CMK (cell line): ENCODE measurements at regions not wholly inside any gene's neighbourhood (a gene's known extent, or its start where the extent isn't known, plus 50 kb on each side); places are given as distances from the start of the nearest gene placed in this dataset.
"Not testable (repeated sequence)": the region's sequence is repeated elsewhere in the genome, so short reads cannot be mapped to it uniquely, and the experiment has no call there.

ENCODE experiments used
- DNase-seq: peaks from one replicate; pipeline ENCODE4 v3.0.0-alpha.2; 2010; ENCODE audit warnings: low read depth

GRCh38 chr13:105847527-105848291 is 687.8 kb downstream of the EFNB2 start:
- DNase-seq: no peak

GRCh38 chr13:105846923-105847322 is 688.5 kb downstream of the EFNB2 start:
- DNase-seq: no peak

GRCh38 chr13:105841286-105841685 is 694.2 kb downstream of the EFNB2 start:
- DNase-seq: no peak

GRCh38 chr13:105838231-105838630 is 697.2 kb downstream of the EFNB2 start:
- no peak for DNase-seq

GRCh38 chr13:105837295-105837694 is 698.2 kb downstream of the EFNB2 start:
- not testable (repeated sequence) for DNase-seq

- no peak for DNase-seq
Measured at GRCh38 chr13:105830821-105831220, 704.6 kb downstream of the EFNB2 start.

- no peak for DNase-seq
Measured at GRCh38 chr13:105827111-105827809, 708.2 kb downstream of the EFNB2 start.

GRCh38 chr13:105825071-105825470 is 710.4 kb downstream of the EFNB2 start:
- no peak for DNase-seq

GRCh38 chr13:105821337-105821736 is 714.1 kb downstream of the EFNB2 start:
- DNase-seq: no peak

- no peak for DNase-seq
Measured at GRCh38 chr13:105820415-105820814, 715.0 kb downstream of the EFNB2 start.

- DNase-seq: no peak
Measured at GRCh38 chr13:105817498-105817897, 718.0 kb downstream of the EFNB2 start.

GRCh38 chr13:105816994-105817393 is 718.5 kb downstream of the EFNB2 start:
- DNase-seq: no peak

GRCh38 chr13:105814902-105815250 is 720.6 kb downstream of the EFNB2 start:
- DNase-seq: no peak

- DNase-seq: no peak
Measured at GRCh38 chr13:105814219-105814901, 721.1 kb downstream of the EFNB2 start.

GRCh38 chr13:105806628-105806920 is 728.9 kb downstream of the EFNB2 start:
- DNase-seq: no peak

GRCh38 chr13:105805892-105806627 is 729.4 kb downstream of the EFNB2 start:
- no peak for DNase-seq

- DNase-seq: no peak
Measured at GRCh38 chr13:105804561-105805190, 730.8 kb downstream of the EFNB2 start.

GRCh38 chr13:105799155-105799554 is 736.3 kb downstream of the EFNB2 start:
- DNase-seq: no peak

- no peak for DNase-seq
Measured at GRCh38 chr13:105798541-105798940, 736.9 kb downstream of the EFNB2 start.

- no peak for DNase-seq
Measured at GRCh38 chr13:105796081-105796480, 739.4 kb downstream of the EFNB2 start.

- no peak for DNase-seq
Measured at GRCh38 chr13:105790923-105791322, 744.5 kb downstream of the EFNB2 start.

- DNase-seq: no peak
Measured at GRCh38 chr13:105788530-105788929, 746.9 kb downstream of the EFNB2 start.
